H1 (cell line): ENCODE measurements at regions not wholly inside any gene's neighbourhood (a gene's known extent, or its start where the extent isn't known, plus 50 kb on each side); places are given as distances from the start of the nearest gene placed in this dataset.

Experiments
- CTCF ChIA-PET: fragments of 300-600 bp; sonication (Branson Sonifier 250); formaldehyde crosslinking; loops from one replicate; lab custom pipeline; 2021; ENCODE audit not compliant: partially characterized antibody; lab: Charles Lee
- POLR2A ChIA-PET: fragments of 300-600 bp; sonication (Branson Sonifier 250); formaldehyde crosslinking; loops from one replicate; lab custom pipeline; 2021; ENCODE audit warnings: inconsistent platforms; ENCODE audit not compliant: partially characterized antibody; lab: Charles Lee
- DNase-seq, 2 experiments: peaks; one replicate each; pipeline versions ENCODE4 v3.0.0 to v3.0.0-alpha.2; 2010 to 2022; ENCODE audit warnings: low spot score in 2 of 2, low read depth in 1 of 2, mixed read lengths in 1 of 2
- FAIRE-seq: peaks from 2 replicates; lab custom pipeline; 2011; peaks lifted over from hg19 to GRCh38; lab: Jason Lieb, UNC
- H2AFZ ChIP-seq: 2 replicates; pipeline ENCODE4 v1.8.1; 2012; ENCODE audit warnings: low read length, inconsistent platforms
- H2AK5ac ChIP-seq: 2 replicates; pipeline ENCODE4 v1.6.1; 2013; ENCODE audit warnings: low read depth, low read length
- H2BK120ac ChIP-seq: replicated peaks from 2 replicates; pipeline ENCODE3; 2013; ENCODE audit warnings: low read depth, low read length, inconsistent platforms
- H2BK12ac ChIP-seq: 2 replicates; pipeline ENCODE4 v1.6.1; 2013; ENCODE audit warnings: low read depth, low read length
- H2BK15ac ChIP-seq: 2 replicates; pipeline ENCODE4 v1.6.1; 2013; ENCODE audit warnings: low read length
- H2BK20ac ChIP-seq: 2 replicates; pipeline ENCODE4 v1.6.1; 2013; ENCODE audit warnings: low read length
- H2BK5ac ChIP-seq: 2 replicates; pipeline ENCODE4 v1.6.1; 2013; ENCODE audit warnings: low read depth, low read length
- H3K14ac ChIP-seq: 2 replicates; pipeline ENCODE4 v1.6.1; 2013; ENCODE audit warnings: inconsistent platforms; ENCODE audit not compliant: insufficient read length
- H3K18ac ChIP-seq: 2 replicates; pipeline ENCODE4 v1.6.1; 2013; ENCODE audit warnings: low read length; ENCODE audit errors: extremely low read depth
- H3K23ac ChIP-seq: 2 replicates; pipeline ENCODE4 v1.6.1; 2013; ENCODE audit warnings: inconsistent platforms; ENCODE audit not compliant: insufficient read length
- H3K23me2 ChIP-seq: 2 replicates; pipeline ENCODE4 v1.6.1; 2013; ENCODE audit warnings: low read depth, low read length
- H3K27ac ChIP-seq: 2 replicates; pipeline ENCODE4 v1.6.1; 2011; ENCODE audit warnings: low read depth, low read length, inconsistent platforms
- H3K27me3 ChIP-seq, 4 experiments: replicated peaks in 1 of 4; 1 replicate in 1 of 4; 2 replicates in 3 of 4; pipeline versions ENCODE4 v1.6.1 to v1.8.1; 2011 to 2013; ENCODE audit warnings: low read length in 3 of 4, mild to moderate bottlenecking in 3 of 4, inconsistent platforms in 2 of 4, mixed read lengths in 2 of 4, moderate library complexity in 1 of 4; ENCODE audit not compliant: control insufficient read depth in 3 of 4, insufficient read depth in 3 of 4; ENCODE audit errors: extremely low read depth in 1 of 4
- H3K36me3 ChIP-seq, 4 experiments: 2 replicates each; pipeline versions ENCODE4 v1.6.1 to v1.8.1; 2011 to 2013; ENCODE audit warnings: mild to moderate bottlenecking in 4 of 4, low read length in 3 of 4, moderate library complexity in 2 of 4, control low read depth in 1 of 4, inconsistent platforms in 1 of 4; ENCODE audit not compliant: insufficient read depth in 4 of 4, control insufficient read depth in 2 of 4
- H3K4ac ChIP-seq: replicated peaks from 2 replicates; pipeline ENCODE3; 2013; ENCODE audit warnings: low read length, low read depth, mixed read lengths, inconsistent platforms; ENCODE audit not compliant: insufficient read length
- H3K4me1 ChIP-seq, 4 experiments: replicated peaks in 1 of 4; 1 replicate in 1 of 4; 2 replicates in 3 of 4; pipeline versions ENCODE4 v1.6.1 to v1.8.1; 2011 to 2013; ENCODE audit warnings: low read length in 3 of 4, inconsistent platforms in 2 of 4, mixed read lengths in 1 of 4; ENCODE audit not compliant: insufficient read depth in 4 of 4, control insufficient read depth in 3 of 4
- H3K4me2 ChIP-seq, 2 experiments: 2 replicates each; pipeline versions ENCODE4 v1.6.1 to v1.8.1; 2011 to 2013; ENCODE audit warnings: low read depth in 2 of 2, low read length in 2 of 2, control low read depth in 1 of 2, inconsistent platforms in 1 of 2, mild to moderate bottlenecking in 1 of 2; ENCODE audit not compliant: insufficient read depth in 1 of 2
- H3K4me3 ChIP-seq, 4 experiments: fragments of 200-600, 300-600 bp in 1 of 4; sonication (generic), shearing (Covaris generic), sonication (Bioruptor Twin) in 1 of 4; 2 replicates each; pipeline versions ENCODE4 v1.5.1 to v1.8.1; 2011 to 2016; ENCODE audit warnings: low read length in 4 of 4, low read depth in 3 of 4, control low read depth in 2 of 4, inconsistent platforms in 2 of 4, mild to moderate bottlenecking in 2 of 4, mixed read lengths in 1 of 4, moderate library complexity in 1 of 4; ENCODE audit not compliant: insufficient read depth in 2 of 4; ENCODE audit errors: extremely low read depth in 1 of 4
- H3K56ac ChIP-seq: replicated peaks from 2 replicates; pipeline ENCODE3; 2013; ENCODE audit warnings: low read depth, mild to moderate bottlenecking, mixed read lengths, low read length, inconsistent platforms; ENCODE audit not compliant: insufficient read length
- H3K79me1 ChIP-seq: 2 replicates; pipeline ENCODE4 v1.6.1; 2013; ENCODE audit warnings: low read depth, low read length, control low read depth
- H3K79me2 ChIP-seq, 2 experiments: 2 replicates each; pipeline versions ENCODE4 v1.6.1 to v1.8.1; 2012 to 2013; ENCODE audit warnings: low read length in 2 of 2, mild to moderate bottlenecking in 2 of 2, inconsistent platforms in 1 of 2; ENCODE audit not compliant: insufficient read depth in 2 of 2, control insufficient read depth in 1 of 2
- H3K9ac ChIP-seq, 4 experiments: replicated peaks in 1 of 4; 1 replicate in 1 of 4; 2 replicates in 3 of 4; pipeline versions ENCODE4 v1.6.1 to v1.8.1; 2011 to 2013; ENCODE audit warnings: low read depth in 3 of 4, low read length in 3 of 4, control low read depth in 2 of 4, mild to moderate bottlenecking in 2 of 4, moderate library complexity in 2 of 4, inconsistent platforms in 1 of 4; ENCODE audit errors: extremely low read depth in 1 of 4
- H3K9me3 ChIP-seq, 2 experiments: 2 replicates each; pipeline versions ENCODE4 v1.6.1 to v1.8.1; 2012 to 2013; ENCODE audit warnings: mild to moderate bottlenecking in 2 of 2, moderate library complexity in 2 of 2, control low read depth in 1 of 2, inconsistent platforms in 1 of 2, low read depth in 1 of 2, low read length in 1 of 2, mixed read lengths in 1 of 2; ENCODE audit not compliant: insufficient read depth in 2 of 2
- H4K20me1 ChIP-seq, 2 experiments: replicated peaks in 1 of 2; 2 replicates each; pipeline versions ENCODE3 to v1.8.1; 2011 to 2013; ENCODE audit warnings: inconsistent platforms in 2 of 2, low read length in 2 of 2, mild to moderate bottlenecking in 1 of 2; ENCODE audit not compliant: insufficient read depth in 2 of 2, control insufficient read depth in 1 of 2
- H4K5ac ChIP-seq: 2 replicates; pipeline ENCODE4 v1.6.1; 2013; ENCODE audit warnings: low read length, low read depth, mixed read lengths, inconsistent platforms; ENCODE audit not compliant: insufficient read length
- H4K8ac ChIP-seq: 2 replicates; pipeline ENCODE4 v1.8.0; 2013; ENCODE audit warnings: mild to moderate bottlenecking, moderate library complexity, low read length, inconsistent platforms; ENCODE audit not compliant: insufficient read depth; ENCODE audit errors: extremely low read depth
- H4K91ac ChIP-seq: replicated peaks from 2 replicates; pipeline ENCODE3; 2013; ENCODE audit warnings: low read length, mixed read lengths, inconsistent platforms; ENCODE audit not compliant: insufficient read length
- ATF2 ChIP-seq: IDR thresholded peaks from 2 replicates; pipeline ENCODE4 v1.6.1; 2012; ENCODE audit warnings: low read length, inconsistent platforms
- BRCA1 ChIP-seq: IDR thresholded peaks from 2 replicates; pipeline ENCODE4 v1.6.1; 2012; ENCODE audit warnings: low read depth, low read length, improper control_type of control experiment
- CTBP2 ChIP-seq: IDR thresholded peaks from 2 replicates; pipeline ENCODE4 v1.7.0; 2011; ENCODE audit warnings: borderline replicate concordance, mild to moderate bottlenecking, moderate library complexity, mixed read lengths, low read length; ENCODE audit not compliant: insufficient read depth, insufficient read length
- HDAC6 ChIP-seq: IDR thresholded peaks from one replicate; pipeline ENCODE4 v1.7.1; 2012; ENCODE audit warnings: low read depth, mild to moderate bottlenecking, inconsistent platforms, low read length, moderate library complexity
- KDM5A ChIP-seq: fragments of 200-600 bp; IDR thresholded peaks from 2 replicates; pipeline ENCODE4 v1.7.1; 2012; ENCODE audit warnings: mild to moderate bottlenecking, low read length, inconsistent platforms, mixed read lengths
- RAD21 ChIP-seq, 2 experiments: IDR thresholded peaks in 1 of 2; conservative IDR thresholded peaks in 1 of 2; 2 replicates each; pipeline ENCODE4 v1.6.1; 2011; ENCODE audit warnings: low read depth in 2 of 2, low read length in 2 of 2, improper control_type of control experiment in 1 of 2, inconsistent platforms in 1 of 2, mild to moderate bottlenecking in 1 of 2, moderate library complexity in 1 of 2
- SUZ12 ChIP-seq: fragments of 200-600 bp; sonication (generic); IDR thresholded peaks from 2 replicates; pipeline ENCODE4 v1.6.1; 2012; ENCODE audit warnings: mild to moderate bottlenecking, inconsistent platforms, low read length, moderate library complexity, mixed read lengths
- TAF7 ChIP-seq: optimal IDR thresholded peaks from 2 replicates; pipeline ENCODE3; 2011; ENCODE audit warnings: low read depth, mild to moderate bottlenecking, inconsistent platforms, low read length, moderate library complexity, borderline replicate concordance
- YY1 ChIP-seq: IDR thresholded peaks from 2 replicates; pipeline ENCODE4 v1.6.1; 2011; ENCODE audit warnings: low read depth, mild to moderate bottlenecking, low read length
- WGBS, 2 experiments: shearing (Covaris generic) in 1 of 2; methylation state at CpG; one replicate each; pipeline versions ENCODE4 v1.1.6 to v1.1.7; 2013 to 2015; ENCODE audit warnings: low lambda C conversion rate in 2 of 2, mixed read lengths in 2 of 2, inconsistent platforms in 1 of 2, low coverage in 1 of 2, missing lambda C conversion rate in 1 of 2; ENCODE audit not compliant: insufficient replicate concordance in 2 of 2, insufficient coverage in 1 of 2, insufficient read length in 1 of 2; ENCODE audit errors: extremely low coverage in 1 of 2, missing lambda C conversion rate in 1 of 2; 5-methylcytosine and 5-hydroxymethylcytosine counted together
- TF ChIP-seq, protein P1 (sequence below): IDR thresholded peaks from 2 replicates; pipeline ENCODE4 v1.6.1; 2012; ENCODE audit warnings: inconsistent platforms

GRCh38 chr16:51849715-51850114 lies 697.2 kb downstream of the TOX3 start:
- no peak overlapping the region for H2AK5ac ChIP-seq
- H3K23ac ChIP-seq, result no peak overlapping the region
- no peaks in the 10 kb centered on the region for H3K79me2 ChIP-seq
- no peak overlapping the region for H3K4ac ChIP-seq
- no peaks in the 10 kb centered on the region for H3K9me3 ChIP-seq
- no peak overlapping the region for H4K5ac ChIP-seq
- no peak overlapping the region for H2BK12ac ChIP-seq
- no peak overlapping the region for H3K27ac ChIP-seq
- no peak overlapping the region for H2BK5ac ChIP-seq
- CTCF ChIA-PET, result interaction anchor here (1.7 kb wide), 1 partner anchor 92 kb away, joined by 6 read pairs; no protein-coding TSS in a partner anchor
- no peak for DNase-seq
- 90% methylated on average over 1 of the region's 1 CpG; no CpG with 5 or more reads in 1 of the 2 experiments for WGBS, 2 experiments
- no peak overlapping the region for H3K56ac ChIP-seq
- POLR2A ChIA-PET, result no interaction called here
- no peak overlapping the region for H4K8ac ChIP-seq
- H2AFZ ChIP-seq, result no peak overlapping the region
- no peaks in the 10 kb centered on the region for H3K79me1 ChIP-seq
- H3K36me3 ChIP-seq, result no peaks in the 10 kb centered on the region
- H3K4me3 ChIP-seq, result no peak overlapping the region
- H3K9ac ChIP-seq, result no peak overlapping the region
- H2BK15ac ChIP-seq, result no peak overlapping the region
- no peak overlapping the region for H3K18ac ChIP-seq
- H3K23me2 ChIP-seq, result no peaks in the 10 kb centered on the region
- no peak overlapping the region for H3K14ac ChIP-seq
- no peaks in the 10 kb centered on the region for H3K27me3 ChIP-seq
- no peak overlapping the region for H4K91ac ChIP-seq
- no peak for FAIRE-seq
- no peaks in the 10 kb centered on the region for H3K4me1 ChIP-seq
- H2BK20ac ChIP-seq, result no peak overlapping the region
- H2BK120ac ChIP-seq, result no peak overlapping the region
- no peaks in the 10 kb centered on the region for H4K20me1 ChIP-seq
- H3K4me2 ChIP-seq, result no peak overlapping the region
- TF ChIP-seq YY1 (no peak), HDAC6 (no peak), TAF7 (no peak), SUZ12 (no peak), KDM5A (no peak), ATF2 (no peak), BRCA1 (no peak), CTBP2 (no peak), RAD21 (IDR thresholded peaks at IDR 0.05 in 1 of 2, conservative IDR thresholded peaks at IDR 0.05 in 1 of 2; ENCODE audit: low read depth in 2 of 2, low read length in 2 of 2) (no peak)
- TF ChIP-seq, protein P1, sequence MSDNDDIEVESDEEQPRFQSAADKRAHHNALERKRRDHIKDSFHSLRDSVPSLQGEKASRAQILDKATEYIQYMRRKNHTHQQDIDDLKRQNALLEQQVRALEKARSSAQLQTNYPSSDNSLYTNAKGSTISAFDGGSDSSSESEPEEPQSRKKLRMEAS, result no peak
